ENCODE measurements at regions not wholly inside any gene's neighbourhood (a gene's known extent, or its start where the extent isn't known, plus 50 kb on each side); places are given as distances from the start of the nearest gene placed in this dataset.

DNA sequence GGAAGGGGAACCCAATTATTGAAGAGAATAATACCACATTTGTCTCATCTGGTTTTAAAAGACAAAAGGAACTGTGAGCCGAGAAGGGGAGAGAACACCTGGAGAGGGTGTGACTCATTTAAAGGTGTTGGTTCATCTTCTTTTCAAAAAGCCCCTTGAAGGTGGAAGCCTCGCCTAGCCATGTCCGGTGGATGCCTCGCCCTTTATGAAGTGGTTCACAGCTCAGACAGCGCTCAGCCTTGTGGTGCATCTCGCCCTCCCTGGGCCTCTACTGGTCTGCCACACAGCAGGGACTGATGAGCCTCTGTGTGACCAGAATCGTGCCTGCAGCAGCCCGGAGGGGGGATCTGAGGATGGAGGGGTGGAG is 290.0 kb upstream of the CXCR4 start:
- no peak for DNase-seq
- Mint-ChIP-seq H3K4me3 (no peak overlapping the region), H3K9me3 (no peaks in the 10 kb centered on the region), H3K4me1 (peaks cover 10% of the 10 kb centered on the region), H3K27ac (no peak overlapping the region), H3K27me3 (ENCODE audit: insufficient read depth) (peaks cover 16% of the 10 kb centered on the region), H3K36me3 (ENCODE audit: low read depth) (no peaks in the 10 kb centered on the region)
- Histone ChIP-seq H3K27ac (ENCODE audit: low read depth, low read length) (no peak overlapping the region), H3K4me3 (ENCODE audit: low read length) (no peak overlapping the region), H3K27me3 (ENCODE audit: control insufficient read depth, insufficient read depth, low read length, poor library complexity, severe bottlenecking) (peaks cover 6% of the 10 kb centered on the region), H3K9me3 (ENCODE audit: control insufficient read depth, low read length) (no peaks in the 10 kb centered on the region), H3K36me3 (ENCODE audit: control insufficient read depth, insufficient read depth, low read length) (no peaks in the 10 kb centered on the region), H3K9ac (ENCODE audit: extremely low read depth, low read length, poor library complexity, severe bottlenecking) (no peak overlapping the region), H3K4me1 (ENCODE audit: control insufficient read depth, insufficient read depth, low read length) (no peaks in the 10 kb centered on the region)
- 68 to 79% methylated on average over 8 of the region's 8 CpGs for WGBS, 2 experiments (ENCODE audit: insufficient coverage in 1 of 2, insufficient read length in 1 of 2)
- TF ChIP-seq, protein P1, sequence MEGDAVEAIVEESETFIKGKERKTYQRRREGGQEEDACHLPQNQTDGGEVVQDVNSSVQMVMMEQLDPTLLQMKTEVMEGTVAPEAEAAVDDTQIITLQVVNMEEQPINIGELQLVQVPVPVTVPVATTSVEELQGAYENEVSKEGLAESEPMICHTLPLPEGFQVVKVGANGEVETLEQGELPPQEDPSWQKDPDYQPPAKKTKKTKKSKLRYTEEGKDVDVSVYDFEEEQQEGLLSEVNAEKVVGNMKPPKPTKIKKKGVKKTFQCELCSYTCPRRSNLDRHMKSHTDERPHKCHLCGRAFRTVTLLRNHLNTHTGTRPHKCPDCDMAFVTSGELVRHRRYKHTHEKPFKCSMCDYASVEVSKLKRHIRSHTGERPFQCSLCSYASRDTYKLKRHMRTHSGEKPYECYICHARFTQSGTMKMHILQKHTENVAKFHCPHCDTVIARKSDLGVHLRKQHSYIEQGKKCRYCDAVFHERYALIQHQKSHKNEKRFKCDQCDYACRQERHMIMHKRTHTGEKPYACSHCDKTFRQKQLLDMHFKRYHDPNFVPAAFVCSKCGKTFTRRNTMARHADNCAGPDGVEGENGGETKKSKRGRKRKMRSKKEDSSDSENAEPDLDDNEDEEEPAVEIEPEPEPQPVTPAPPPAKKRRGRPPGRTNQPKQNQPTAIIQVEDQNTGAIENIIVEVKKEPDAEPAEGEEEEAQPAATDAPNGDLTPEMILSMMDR (conservative IDR thresholded peaks at IDR 0.05) = no peak

DNA sequence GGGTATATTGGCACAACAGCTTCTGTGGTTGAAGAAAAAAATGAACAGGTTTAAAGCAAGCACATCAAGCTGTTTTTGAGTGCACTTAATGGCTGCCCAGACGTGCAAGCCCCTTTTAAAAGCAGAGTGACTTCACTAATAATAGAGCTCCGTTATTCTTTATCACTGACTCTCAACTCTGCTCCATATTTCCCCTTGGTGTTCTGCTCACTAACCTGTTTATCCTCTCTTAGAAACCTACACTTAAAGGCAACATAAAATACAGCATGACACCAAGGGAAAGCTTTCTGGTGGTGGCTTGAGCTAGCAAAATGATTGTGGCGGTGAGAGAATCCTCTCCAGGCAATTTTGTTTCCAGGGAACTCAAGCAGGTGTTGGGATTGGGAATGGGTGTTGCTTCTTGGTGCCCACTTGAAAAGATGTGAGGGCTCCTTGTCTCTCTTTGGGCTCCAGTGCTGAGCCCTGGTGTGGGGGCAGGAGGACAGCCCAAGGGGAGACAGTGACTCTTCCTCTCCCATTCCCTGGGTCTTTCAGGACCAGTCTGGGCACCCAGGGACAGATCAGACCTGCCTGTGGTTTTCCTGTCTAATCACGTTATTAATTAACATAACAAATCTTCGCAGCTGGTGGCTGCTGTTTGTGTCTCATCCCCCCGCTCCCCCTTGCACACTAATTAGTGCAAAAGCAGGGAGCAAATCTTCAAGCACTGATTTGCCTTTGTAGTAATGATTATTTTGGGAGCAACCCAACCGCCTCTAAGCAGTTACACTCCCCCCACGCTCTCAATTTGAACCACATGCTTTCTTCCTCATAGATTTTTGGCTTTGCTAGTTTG is 289.4 kb upstream of the CXCR4 start:
- no peak overlapping the region for H3K4me3 Mint-ChIP-seq
- H3K36me3 Mint-ChIP-seq (ENCODE audit: low read depth) = no peaks in the 10 kb centered on the region
- Histone ChIP-seq H3K4me1 (ENCODE audit: control insufficient read depth, insufficient read depth, low read length) (no peaks in the 10 kb centered on the region), H3K36me3 (ENCODE audit: control insufficient read depth, insufficient read depth, low read length) (no peaks in the 10 kb centered on the region), H3K27ac (ENCODE audit: low read depth, low read length) (no peak overlapping the region), H3K4me3 (ENCODE audit: low read length) (no peak overlapping the region), H3K27me3 (ENCODE audit: control insufficient read depth, insufficient read depth, low read length, poor library complexity, severe bottlenecking) (peaks cover 7% of the 10 kb centered on the region), H3K9me3 (ENCODE audit: control insufficient read depth, low read length) (no peaks in the 10 kb centered on the region), H3K9ac (ENCODE audit: extremely low read depth, low read length, poor library complexity, severe bottlenecking) (no peak overlapping the region)
- H3K27ac Mint-ChIP-seq = no peak overlapping the region
- peaks cover 10% of the 10 kb centered on the region for H3K4me1 Mint-ChIP-seq
- DNase-seq = no peak
- WGBS, 2 experiments (ENCODE audit: insufficient coverage in 1 of 2, insufficient read length in 1 of 2) = 57 to 74% methylated on average over 4 to 8 of the region's 8 CpGs
- TF ChIP-seq, protein P1 (conservative IDR thresholded peaks at IDR 0.05) = no peak
- H3K27me3 Mint-ChIP-seq (ENCODE audit: insufficient read depth) = peaks cover 16% of the 10 kb centered on the region
- no peaks in the 10 kb centered on the region for H3K9me3 Mint-ChIP-seq

DNA sequence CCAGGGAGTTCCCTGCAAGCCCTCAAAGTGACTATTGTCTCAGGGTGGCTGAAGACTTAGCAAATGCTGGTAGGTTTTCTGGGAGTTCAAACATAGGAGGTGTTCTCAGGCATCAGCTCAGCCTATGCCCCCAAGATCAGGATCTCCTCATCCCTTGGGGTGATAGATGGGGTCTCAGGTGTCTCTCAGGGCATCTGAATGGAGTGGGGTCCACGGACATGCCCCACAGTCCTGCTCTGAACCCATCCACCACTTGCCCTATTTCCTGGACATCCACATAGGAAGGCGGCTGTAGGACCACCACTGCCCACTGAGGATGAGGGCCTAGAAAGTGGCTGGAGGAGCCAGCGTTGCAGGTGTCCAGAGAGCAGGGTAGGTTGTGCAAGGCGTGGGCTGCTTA is 287.0 kb upstream of the CXCR4 start:
- no peaks in the 10 kb centered on the region for H3K4me1 ChIP-seq (ENCODE audit: control insufficient read depth, insufficient read depth, low read length)
- no peaks in the 10 kb centered on the region for H3K36me3 Mint-ChIP-seq (ENCODE audit: low read depth)
- H3K27ac Mint-ChIP-seq = no peak overlapping the region
- no peak overlapping the region for H3K4me3 ChIP-seq (ENCODE audit: low read length)
- no peak overlapping the region for H3K4me3 Mint-ChIP-seq
- no peak for DNase-seq
- H3K36me3 ChIP-seq (ENCODE audit: control insufficient read depth, insufficient read depth, low read length) = no peaks in the 10 kb centered on the region
- peaks cover 10% of the 10 kb centered on the region for H3K4me1 Mint-ChIP-seq
- peaks cover 14% of the 10 kb centered on the region for H3K27me3 ChIP-seq (ENCODE audit: control insufficient read depth, insufficient read depth, low read length, poor library complexity, severe bottlenecking)
- H3K27me3 Mint-ChIP-seq (ENCODE audit: insufficient read depth) = peaks cover 19% of the 10 kb centered on the region
- no peak overlapping the region for H3K9ac ChIP-seq (ENCODE audit: extremely low read depth, low read length, poor library complexity, severe bottlenecking)
- 75 to 88% methylated on average over 2 to 4 of the region's 4 CpGs for WGBS, 2 experiments (ENCODE audit: insufficient coverage in 1 of 2, insufficient read length in 1 of 2)
- no peak overlapping the region for H3K27ac ChIP-seq (ENCODE audit: low read depth, low read length)
- H3K9me3 Mint-ChIP-seq = no peaks in the 10 kb centered on the region
- TF ChIP-seq, protein P1 (conservative IDR thresholded peaks at IDR 0.05) = no peak
- no peaks in the 10 kb centered on the region for H3K9me3 ChIP-seq (ENCODE audit: control insufficient read depth, low read length)
